HepG2 (cell line): ENCODE measurements at regions not wholly inside any gene's neighbourhood (a gene's known extent, or its start where the extent isn't known, plus 50 kb on each side); places are given as distances from the start of the nearest gene placed in this dataset.

ENCODE experiments used
- ATAC-seq: fragments of 200-7000 bp; cut with Tn5 transposase; 3 replicates; pipeline ENCODE4 v1.9.1; 2020; ENCODE audit warnings: mild to moderate bottlenecking, moderate library complexity
- BruUV-seq: library from RNA; stranded (reverse); fragments of 400-500 nt; replicated peaks from 2 replicates; lab custom pipeline; 2021; lab: Mats Ljungman, UMichigan
- CTCF ChIA-PET: fragments of 300-600 bp; formaldehyde crosslinking; extraction: SDS; loops from one replicate; lab custom pipeline; 2021; ENCODE audit warnings: low total read pairs, inconsistent platforms, low intra/inter-chr PET ratio; lab: Yijun Ruan, JAX
- POLR2A ChIA-PET: fragments of 350-600 bp; sonication (Branson Sonifier 250); formaldehyde crosslinking; loops from one replicate; lab custom pipeline; 2020; ENCODE audit warnings: antibody characterized with exemption, inconsistent platforms; lab: Yijun Ruan, JAX
- DNase-seq: peaks from one replicate; pipeline ENCODE4 v3.0.0-alpha.2; 2015; ENCODE audit warnings: low spot score
- FAIRE-seq: peaks from 3 replicates; lab custom pipeline; 2011; peaks lifted over from hg19 to GRCh38; lab: Jason Lieb, UNC
- H2AFZ ChIP-seq: one replicate; pipeline ENCODE4 v1.6.1; 2011; ENCODE audit warnings: low read length, inconsistent platforms
- H3K27ac ChIP-seq: fragments of 300-600 bp; 3 replicates; pipeline ENCODE4 v1.8.0; 2011; ENCODE audit warnings: mixed run types, mild to moderate bottlenecking, mixed read lengths, low read length, inconsistent platforms; ENCODE audit not compliant: insufficient read depth; ENCODE audit errors: extremely low read length
- H3K27me3 ChIP-seq, 2 experiments: fragments of 200-600 bp in 1 of 2; 2 replicates in 1 of 2; 3 replicates in 1 of 2; pipeline versions ENCODE4 v1.6.0 to v1.8.0; 2011; ENCODE audit warnings: low read length in 2 of 2, mild to moderate bottlenecking in 2 of 2, moderate library complexity in 2 of 2, inconsistent platforms in 1 of 2; ENCODE audit not compliant: insufficient read depth in 2 of 2, control insufficient read depth in 1 of 2
- H3K36me3 ChIP-seq, 2 experiments: fragments of 200-600 bp in 1 of 2; replicated peaks in 1 of 2; 2 replicates in 1 of 2; 3 replicates in 1 of 2; pipeline versions ENCODE4 v1.5.1 to v1.8.0; 2011; ENCODE audit warnings: low read length in 2 of 2, inconsistent platforms in 1 of 2; ENCODE audit not compliant: insufficient read depth in 2 of 2, control insufficient read depth in 1 of 2
- H3K4me1 ChIP-seq: 2 replicates; pipeline ENCODE4 v1.5.1; 2012; ENCODE audit warnings: low read length, inconsistent platforms; ENCODE audit not compliant: insufficient read depth
- H3K4me2 ChIP-seq: 2 replicates; pipeline ENCODE4 v1.6.0; 2011; ENCODE audit warnings: low read depth, low read length, inconsistent platforms
- H3K4me3 ChIP-seq, 3 experiments: fragments of 200-600 bp in 1 of 3; sonication (generic), shearing (Covaris generic) in 1 of 3; replicated peaks in 1 of 3; 2 replicates each; pipeline ENCODE4 v1.5.1; 2011 to 2016; ENCODE audit warnings: low read length in 3 of 3, inconsistent platforms in 2 of 3, low read depth in 2 of 3, mild to moderate bottlenecking in 2 of 3, control low read depth in 1 of 3, mixed read lengths in 1 of 3; ENCODE audit not compliant: insufficient read depth in 1 of 3
- H3K79me2 ChIP-seq: one replicate; pipeline ENCODE4 v1.6.1; 2011; ENCODE audit warnings: low read length, inconsistent platforms; ENCODE audit not compliant: insufficient read depth
- H3K9ac ChIP-seq: 2 replicates; pipeline ENCODE4 v1.6.0; 2011; ENCODE audit warnings: mild to moderate bottlenecking, low read depth, low read length, inconsistent platforms; ENCODE audit not compliant: insufficient read depth
- H3K9me3 ChIP-seq: 2 replicates; pipeline ENCODE4 v1.5.1; 2012; ENCODE audit warnings: mild to moderate bottlenecking, low read length
- H4K20me1 ChIP-seq: 2 replicates; pipeline ENCODE4 v1.6.0; 2011; ENCODE audit warnings: inconsistent platforms, mild to moderate bottlenecking, low read length, moderate library complexity; ENCODE audit not compliant: insufficient read depth
- RELA ChIP-seq: sonication (generic); formaldehyde crosslinking; IDR thresholded peaks from 2 replicates; pipeline ENCODE4 v1.4.0; 2020; ENCODE audit warnings: missing genetic modification reagents
- SPEN ChIP-seq: sonication (generic); formaldehyde crosslinking; IDR thresholded peaks from 2 replicates; pipeline ENCODE4 v1.5.1; 2020; ENCODE audit warnings: low read depth, mild to moderate bottlenecking, missing genetic modification reagents
- ZNF562 ChIP-seq: sonication (generic); formaldehyde crosslinking; IDR thresholded peaks from 2 replicates; pipeline ENCODE4 v1.8.0; 2022; ENCODE audit warnings: missing genetic modification reagents, borderline replicate concordance
- WGBS: methylation state at CpG from one replicate; pipeline ENCODE4 v1.1.6; 2017; ENCODE audit warnings: low lambda C conversion rate; 5-methylcytosine and 5-hydroxymethylcytosine counted together
- in situ Hi-C: cut with HindIII; loops from 2 replicates; pipeline ENCODE4 v1.10.0; 2017; ENCODE audit warnings: low pct_unique_long_range_greater_than_20kb; ENCODE audit not compliant: extremely low pct_ligation_motif_present
- intact Hi-C: fragments of 100-400 bp; cut with micrococcal nuclease; formaldehyde crosslinking; loops from one replicate; pipeline ENCODE4 v1.10.0; 2022; ENCODE audit not compliant: unreplicated experiment
- TF ChIP-seq, protein P1 (sequence below): sonication (generic); formaldehyde crosslinking; IDR thresholded peaks from 2 replicates; pipeline ENCODE4 v1.4.0; 2020; ENCODE audit warnings: missing genetic modification reagents, borderline replicate concordance

DNA sequence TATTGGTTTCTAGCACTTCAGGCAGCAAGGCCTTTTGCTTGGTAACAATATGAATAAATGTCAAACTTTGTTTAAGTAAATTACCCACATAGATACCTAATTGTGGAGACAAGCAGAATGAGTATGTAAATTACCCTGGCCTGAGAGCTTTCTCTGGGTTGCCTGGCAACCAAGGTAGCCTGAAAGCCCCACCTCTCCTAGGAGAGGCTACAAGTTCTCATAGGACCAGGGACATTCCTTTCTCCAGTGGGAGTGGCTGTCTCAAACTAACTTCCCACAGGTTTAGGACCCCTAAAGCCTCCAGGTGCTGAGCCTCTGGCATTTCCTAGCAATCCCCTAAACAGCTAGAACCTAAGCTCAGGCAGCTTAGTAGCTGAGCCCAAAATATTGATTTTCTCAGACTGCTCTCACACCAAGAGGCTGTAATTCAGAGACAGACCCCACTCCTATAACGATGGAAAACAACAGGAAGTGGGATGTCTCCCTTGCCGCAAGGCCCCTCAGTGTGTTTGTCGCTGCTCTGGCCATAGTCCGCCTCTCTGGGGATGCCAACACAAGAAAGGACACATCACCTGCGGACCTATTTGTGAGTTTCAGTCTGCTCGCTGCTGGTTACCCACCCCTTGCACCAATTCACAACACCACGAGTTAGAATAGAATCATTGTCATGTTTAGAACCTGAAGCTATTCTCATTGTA, 207.3 kb downstream of the DLEU7 start:
- H3K79me2 ChIP-seq, result no peaks in the 10 kb centered on the region
- no peaks in the 10 kb centered on the region for H3K9me3 ChIP-seq
- ATAC-seq, result no peak
- H3K27ac ChIP-seq, result no peak overlapping the region
- no peaks in the 10 kb centered on the region for H3K27me3 ChIP-seq
- in situ Hi-C loops (no loop called here), intact Hi-C loops (no loop called here)
- H3K4me2 ChIP-seq, result no peak overlapping the region
- FAIRE-seq, result no peak
- TF ChIP-seq, protein P1, sequence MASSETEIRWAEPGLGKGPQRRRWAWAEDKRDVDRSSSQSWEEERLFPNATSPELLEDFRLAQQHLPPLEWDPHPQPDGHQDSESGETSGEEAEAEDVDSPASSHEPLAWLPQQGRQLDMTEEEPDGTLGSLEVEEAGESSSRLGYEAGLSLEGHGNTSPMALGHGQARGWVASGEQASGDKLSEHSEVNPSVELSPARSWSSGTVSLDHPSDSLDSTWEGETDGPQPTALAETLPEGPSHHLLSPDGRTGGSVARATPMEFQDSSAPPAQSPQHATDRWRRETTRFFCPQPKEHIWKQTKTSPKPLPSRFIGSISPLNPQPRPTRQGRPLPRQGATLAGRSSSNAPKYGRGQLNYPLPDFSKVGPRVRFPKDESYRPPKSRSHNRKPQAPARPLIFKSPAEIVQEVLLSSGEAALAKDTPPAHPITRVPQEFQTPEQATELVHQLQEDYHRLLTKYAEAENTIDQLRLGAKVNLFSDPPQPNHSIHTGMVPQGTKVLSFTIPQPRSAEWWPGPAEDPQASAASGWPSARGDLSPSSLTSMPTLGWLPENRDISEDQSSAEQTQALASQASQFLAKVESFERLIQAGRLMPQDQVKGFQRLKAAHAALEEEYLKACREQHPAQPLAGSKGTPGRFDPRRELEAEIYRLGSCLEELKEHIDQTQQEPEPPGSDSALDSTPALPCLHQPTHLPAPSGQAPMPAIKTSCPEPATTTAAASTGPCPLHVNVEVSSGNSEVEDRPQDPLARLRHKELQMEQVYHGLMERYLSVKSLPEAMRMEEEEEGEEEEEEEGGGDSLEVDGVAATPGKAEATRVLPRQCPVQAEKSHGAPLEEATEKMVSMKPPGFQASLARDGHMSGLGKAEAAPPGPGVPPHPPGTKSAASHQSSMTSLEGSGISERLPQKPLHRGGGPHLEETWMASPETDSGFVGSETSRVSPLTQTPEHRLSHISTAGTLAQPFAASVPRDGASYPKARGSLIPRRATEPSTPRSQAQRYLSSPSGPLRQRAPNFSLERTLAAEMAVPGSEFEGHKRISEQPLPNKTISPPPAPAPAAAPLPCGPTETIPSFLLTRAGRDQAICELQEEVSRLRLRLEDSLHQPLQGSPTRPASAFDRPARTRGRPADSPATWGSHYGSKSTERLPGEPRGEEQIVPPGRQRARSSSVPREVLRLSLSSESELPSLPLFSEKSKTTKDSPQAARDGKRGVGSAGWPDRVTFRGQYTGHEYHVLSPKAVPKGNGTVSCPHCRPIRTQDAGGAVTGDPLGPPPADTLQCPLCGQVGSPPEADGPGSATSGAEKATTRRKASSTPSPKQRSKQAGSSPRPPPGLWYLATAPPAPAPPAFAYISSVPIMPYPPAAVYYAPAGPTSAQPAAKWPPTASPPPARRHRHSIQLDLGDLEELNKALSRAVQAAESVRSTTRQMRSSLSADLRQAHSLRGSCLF (CRISPR knock-in tag), result no peak
- TF ChIP-seq ZNF562 (no peak), SPEN (no peak), RELA (CRISPR knock-in tag) (no peak)
- no peak overlapping the region for H3K4me3 ChIP-seq
- no peaks in the 10 kb centered on the region for H3K4me1 ChIP-seq
- ChIA-PET POLR2A (no interaction called here), CTCF (interaction anchor here (0.6 kb wide), 1 partner anchor 189 kb away, joined by 5 read pairs; no protein-coding TSS in a partner anchor)
- DNase-seq, result no peak
- no TSS peak for BruUV-seq
- no peaks in the 10 kb centered on the region for H4K20me1 ChIP-seq
- no peaks in the 10 kb centered on the region for H3K36me3 ChIP-seq
- H3K9ac ChIP-seq, result no peak overlapping the region
- WGBS, result 89% methylated on average over 7 of the region's 7 CpGs
- H2AFZ ChIP-seq, result no peak overlapping the region
